IMR-90 (cell line): ENCODE measurements at regions not wholly inside any gene's neighbourhood (a gene's known extent, or its start where the extent isn't known, plus 50 kb on each side); places are given as distances from the start of the nearest gene placed in this dataset.

Source experiments
- ATAC-seq: fragments of 200-7000 bp; cut with Tn5 transposase; 2 replicates; pipeline ENCODE4 v1.9.1; 2020; ENCODE audit warnings: low read depth, mild to moderate bottlenecking, moderate library complexity
- BruUV-seq: library from RNA; stranded (reverse); fragments of 400-500 nt; replicated peaks from 2 replicates; lab custom pipeline; 2021; lab: Mats Ljungman, UMichigan
- CTCF ChIA-PET: fragments of 300-600 bp; formaldehyde crosslinking; extraction: SDS; loops from one replicate; lab custom pipeline; 2021; ENCODE audit warnings: antibody characterized with exemption; lab: Yijun Ruan, JAX
- POLR2A ChIA-PET: fragments of 300-600 bp; sonication (Branson Sonifier 250); formaldehyde crosslinking; loops from one replicate; lab custom pipeline; 2022; ENCODE audit warnings: antibody characterized with exemption; ENCODE audit not compliant: unreplicated experiment; lab: Charles Lee
- DNase-seq: peaks from one replicate; pipeline ENCODE4 v3.0.0; 2013
- H2AFZ ChIP-seq: replicated peaks from 2 replicates; pipeline ENCODE3; 2013; ENCODE audit warnings: low read length, mild to moderate bottlenecking; ENCODE audit not compliant: poor library complexity
- H2AK5ac ChIP-seq: 2 replicates; pipeline ENCODE4 v1.6.1; 2013; ENCODE audit warnings: low read depth, low read length, inconsistent platforms
- H2AK9ac ChIP-seq: replicated peaks from 2 replicates; pipeline ENCODE3; 2013; ENCODE audit warnings: mild to moderate bottlenecking, low read depth, low read length, moderate library complexity; ENCODE audit not compliant: poor library complexity
- H2BK120ac ChIP-seq: 2 replicates; pipeline ENCODE4 v1.6.1; 2013; ENCODE audit warnings: low read depth, low read length, inconsistent platforms
- H2BK15ac ChIP-seq: 3 replicates; pipeline ENCODE4 v1.6.1; 2013; ENCODE audit warnings: low read depth, low read length, inconsistent platforms
- H2BK20ac ChIP-seq: 2 replicates; pipeline ENCODE4 v1.6.1; 2013; ENCODE audit warnings: low read depth, mild to moderate bottlenecking, inconsistent platforms, low read length, moderate library complexity
- H2BK5ac ChIP-seq: 2 replicates; pipeline ENCODE4 v1.6.1; 2013; ENCODE audit warnings: mild to moderate bottlenecking, low read depth, low read length, inconsistent platforms; ENCODE audit not compliant: poor library complexity, severe bottlenecking
- H3K14ac ChIP-seq: replicated peaks from 2 replicates; pipeline ENCODE4 v1.6.1; 2013; ENCODE audit warnings: low read depth, low read length, inconsistent platforms
- H3K18ac ChIP-seq: 2 replicates; pipeline ENCODE4 v1.6.1; 2013; ENCODE audit warnings: low read depth, low read length, control low read depth
- H3K23ac ChIP-seq: 2 replicates; pipeline ENCODE4 v1.6.1; 2013; ENCODE audit warnings: low read depth, low read length, inconsistent platforms
- H3K27ac ChIP-seq: 2 replicates; pipeline ENCODE4 v1.5.1; 2013; ENCODE audit warnings: mild to moderate bottlenecking, control low read depth, low read length; ENCODE audit not compliant: insufficient read depth
- H3K27me3 ChIP-seq: 2 replicates; pipeline ENCODE4 v1.6.1; 2013; ENCODE audit warnings: low read length; ENCODE audit not compliant: control insufficient read depth, insufficient read depth
- H3K36me3 ChIP-seq: 2 replicates; pipeline ENCODE4 v1.6.1; 2013; ENCODE audit warnings: low read length, mixed read lengths; ENCODE audit not compliant: control insufficient read depth, insufficient read depth
- H3K4ac ChIP-seq: 2 replicates; pipeline ENCODE4 v1.6.1; 2013; ENCODE audit warnings: low read depth, low read length, inconsistent platforms
- H3K4me1 ChIP-seq: 2 replicates; pipeline ENCODE4 v1.6.1; 2013; ENCODE audit warnings: low read length, mixed read lengths; ENCODE audit not compliant: control insufficient read depth, insufficient read depth
- H3K4me2 ChIP-seq: 2 replicates; pipeline ENCODE4 v1.6.1; 2013; ENCODE audit warnings: low read depth, mild to moderate bottlenecking, control low read depth, low read length, moderate library complexity
- H3K4me3 ChIP-seq: 2 replicates; pipeline ENCODE4 v1.5.1; 2013; ENCODE audit warnings: low read depth, mild to moderate bottlenecking, control low read depth, low read length, moderate library complexity; ENCODE audit not compliant: insufficient read depth
- H3K56ac ChIP-seq: 2 replicates; pipeline ENCODE4 v1.6.1; 2013; ENCODE audit warnings: low read length, inconsistent platforms; ENCODE audit not compliant: insufficient read depth; ENCODE audit errors: extremely low read depth
- H3K79me1 ChIP-seq, 2 experiments: 2 replicates each; pipeline ENCODE4 v1.6.1; 2013; ENCODE audit warnings: low read length in 2 of 2, inconsistent platforms in 1 of 2, low read depth in 1 of 2
- H3K9ac ChIP-seq: 2 replicates; pipeline ENCODE4 v1.6.1; 2013; ENCODE audit warnings: low read depth, low read length, control low read depth
- H3K9me1 ChIP-seq: 2 replicates; pipeline ENCODE4 v1.6.1; 2013; ENCODE audit warnings: low read length, inconsistent platforms; ENCODE audit not compliant: insufficient read depth
- H3K9me3 ChIP-seq: 2 replicates; pipeline ENCODE4 v1.6.1; 2013; ENCODE audit warnings: low read length; ENCODE audit not compliant: control insufficient read depth, insufficient read depth
- H4K20me1 ChIP-seq: 2 replicates; pipeline ENCODE4 v1.6.1; 2013; ENCODE audit warnings: low read length, inconsistent platforms; ENCODE audit not compliant: insufficient read depth
- H4K5ac ChIP-seq: 2 replicates; pipeline ENCODE4 v1.6.1; 2013; ENCODE audit warnings: mild to moderate bottlenecking, low read depth, low read length, control low read depth
- H4K8ac ChIP-seq, 2 experiments: 2 replicates each; pipeline ENCODE4 v1.6.1; 2013; ENCODE audit warnings: low read depth in 2 of 2, low read length in 2 of 2, control low read depth in 1 of 2, inconsistent platforms in 1 of 2
- H4K91ac ChIP-seq: 2 replicates; pipeline ENCODE4 v1.6.1; 2013; ENCODE audit warnings: low read depth, low read length, inconsistent platforms; ENCODE audit not compliant: insufficient read depth
- BHLHE40 ChIP-seq: fragments of 150-350 bp; IDR thresholded peaks from 2 replicates; pipeline ENCODE4 v1.6.1; 2016; ENCODE audit warnings: mild to moderate bottlenecking, low read depth, low read length
- CEBPB ChIP-seq: IDR thresholded peaks from 2 replicates; pipeline ENCODE4 v1.6.1; 2012; ENCODE audit warnings: low read depth, low read length, improper control_type of control experiment
- CHD1 ChIP-seq: IDR thresholded peaks from 2 replicates; pipeline ENCODE4 v1.6.1; 2012; ENCODE audit warnings: low read depth, low read length, improper control_type of control experiment
- FOS ChIP-seq: fragments of 150-350 bp; IDR thresholded peaks from 2 replicates; pipeline ENCODE4 v1.6.1; 2016; ENCODE audit warnings: low read depth, low read length
- MAFK ChIP-seq: IDR thresholded peaks from 2 replicates; pipeline ENCODE4 v1.6.1; 2012; ENCODE audit warnings: low read depth, low read length, improper control_type of control experiment
- MAZ ChIP-seq: IDR thresholded peaks from 2 replicates; pipeline ENCODE4 v1.6.1; 2012; ENCODE audit warnings: low read depth, mild to moderate bottlenecking, low read length, improper control_type of control experiment, moderate library complexity, borderline replicate concordance
- MXI1 ChIP-seq: IDR thresholded peaks from 2 replicates; pipeline ENCODE4 v1.6.1; 2012; ENCODE audit warnings: low read depth, mild to moderate bottlenecking, low read length, moderate library complexity, borderline replicate concordance
- NFE2L2 ChIP-seq: fragments of 150-350 bp; IDR thresholded peaks from 2 replicates; pipeline ENCODE4 v1.6.1; 2016; ENCODE audit warnings: low read depth, mild to moderate bottlenecking, low read length
- POLR2A ChIP-seq: IDR thresholded peaks from 2 replicates; pipeline ENCODE4 v1.6.1; 2012; ENCODE audit warnings: mild to moderate bottlenecking, low read depth, low read length
- RAD21 ChIP-seq: IDR thresholded peaks from 2 replicates; pipeline ENCODE4 v1.6.1; 2012; ENCODE audit warnings: low read length, improper control_type of control experiment
- RCOR1 ChIP-seq: IDR thresholded peaks from 2 replicates; pipeline ENCODE4 v1.6.1; 2012; ENCODE audit warnings: mild to moderate bottlenecking, low read length, improper control_type of control experiment; ENCODE audit not compliant: insufficient replicate concordance
- RFX5 ChIP-seq: IDR thresholded peaks from 2 replicates; pipeline ENCODE4 v1.8.0; 2012; ENCODE audit warnings: low read depth, mild to moderate bottlenecking, low read length, moderate library complexity
- SMC3 ChIP-seq: fragments of 150-350 bp; IDR thresholded peaks from 2 replicates; pipeline ENCODE4 v1.6.1; 2016; ENCODE audit warnings: low read depth, mild to moderate bottlenecking, antibody characterized with exemption, low read length, moderate library complexity
- dilution Hi-C: fragments of 300-500 bp; cut with HindIII; formaldehyde crosslinking; loops from one replicate; pipeline ENCODE4 v1.14.3; 2018; ENCODE audit warnings: low sequenced_read_pairs; ENCODE audit not compliant: unreplicated experiment
- in situ Hi-C: fragments of 300-500 bp; cut with MboI; formaldehyde crosslinking; loops from 3 replicates; pipeline ENCODE4 v1.14.3; 2019; ENCODE audit warnings: low sequenced_read_pairs, inconsistent platforms, mixed read lengths
- intact Hi-C: fragments of 100-400 bp; cut with micrococcal nuclease; formaldehyde crosslinking; loops from 2 replicates; pipeline ENCODE4 v1.10.0; 2022
- TF ChIP-seq, protein P1 (sequence below): fragments of 150-350 bp; IDR thresholded peaks from 2 replicates; pipeline ENCODE4 v1.6.1; 2017; ENCODE audit warnings: mild to moderate bottlenecking, antibody characterized with exemption, low read length, low read depth
- TF ChIP-seq, protein P2 (sequence below): conservative IDR thresholded peaks from 2 replicates; pipeline ENCODE4 v1.5.1; 2012; ENCODE audit warnings: mild to moderate bottlenecking, low read depth, low read length, improper control_type of control experiment
- TF ChIP-seq, protein P3 (sequence below): fragments of 150-350 bp; IDR thresholded peaks from 2 replicates; pipeline ENCODE4 v1.6.1; 2016; ENCODE audit warnings: low read depth, mild to moderate bottlenecking, low read length, moderate library complexity, borderline replicate concordance

DNA sequence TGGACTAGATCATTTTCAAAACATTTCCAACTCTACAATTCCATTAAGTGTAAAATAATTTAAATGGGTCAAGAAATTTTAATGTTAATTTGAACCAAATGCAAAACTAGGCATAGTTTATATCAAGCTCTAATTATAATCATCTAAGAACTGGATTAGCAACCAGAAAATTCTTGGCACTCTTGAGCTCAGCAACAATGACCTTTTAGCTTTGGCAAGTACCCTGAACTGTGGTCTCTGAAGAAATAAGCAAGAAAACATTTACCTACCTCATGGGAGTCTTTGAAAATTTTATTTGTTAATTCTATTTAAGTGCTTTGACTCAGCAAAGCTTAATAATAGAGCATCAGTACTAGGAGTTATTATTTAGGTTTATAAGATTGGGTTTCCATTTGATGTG lies 313.2 kb downstream of the SATB2 start:
- ChIA-PET POLR2A (interaction anchor here (0.6 kb wide), 1 partner anchor 9 kb away, joined by 7 read pairs; no protein-coding TSS in a partner anchor), CTCF (interaction anchor here (0.7 kb wide), 1 partner anchor 830 kb away, joined by 3 read pairs; no protein-coding TSS in a partner anchor)
- no peak overlapping the region for H3K4ac ChIP-seq
- no peaks in the 10 kb centered on the region for H3K36me3 ChIP-seq
- no peak overlapping the region for H2BK5ac ChIP-seq
- no peak overlapping the region for H2BK15ac ChIP-seq
- H2AK9ac ChIP-seq: no peak overlapping the region
- H3K14ac ChIP-seq: no peak overlapping the region
- H4K20me1 ChIP-seq: no peaks in the 10 kb centered on the region
- no peak overlapping the region for H4K91ac ChIP-seq
- no peak for DNase-seq
- BruUV-seq: no TSS peak
- H3K4me1 ChIP-seq: no peaks in the 10 kb centered on the region
- H2BK120ac ChIP-seq: no peak overlapping the region
- no peaks in the 10 kb centered on the region for H3K79me1 ChIP-seq
- H3K9me3 ChIP-seq: no peaks in the 10 kb centered on the region
- H3K23ac ChIP-seq: no peak overlapping the region
- in situ Hi-C loops: no loop called here
- TF ChIP-seq MXI1 (no peak), RFX5 (no peak), SMC3 (no peak), CEBPB (no peak), BHLHE40 (no peak), MAFK (no peak), POLR2A (no peak), MAZ (no peak), RAD21 (no peak), RCOR1 (no peak), FOS (no peak), NFE2L2 (no peak), CHD1 (no peak)
- TF ChIP-seq, protein P1, sequence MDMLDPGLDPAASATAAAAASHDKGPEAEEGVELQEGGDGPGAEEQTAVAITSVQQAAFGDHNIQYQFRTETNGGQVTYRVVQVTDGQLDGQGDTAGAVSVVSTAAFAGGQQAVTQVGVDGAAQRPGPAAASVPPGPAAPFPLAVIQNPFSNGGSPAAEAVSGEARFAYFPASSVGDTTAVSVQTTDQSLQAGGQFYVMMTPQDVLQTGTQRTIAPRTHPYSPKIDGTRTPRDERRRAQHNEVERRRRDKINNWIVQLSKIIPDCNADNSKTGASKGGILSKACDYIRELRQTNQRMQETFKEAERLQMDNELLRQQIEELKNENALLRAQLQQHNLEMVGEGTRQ: no peak
- TF ChIP-seq, protein P2, sequence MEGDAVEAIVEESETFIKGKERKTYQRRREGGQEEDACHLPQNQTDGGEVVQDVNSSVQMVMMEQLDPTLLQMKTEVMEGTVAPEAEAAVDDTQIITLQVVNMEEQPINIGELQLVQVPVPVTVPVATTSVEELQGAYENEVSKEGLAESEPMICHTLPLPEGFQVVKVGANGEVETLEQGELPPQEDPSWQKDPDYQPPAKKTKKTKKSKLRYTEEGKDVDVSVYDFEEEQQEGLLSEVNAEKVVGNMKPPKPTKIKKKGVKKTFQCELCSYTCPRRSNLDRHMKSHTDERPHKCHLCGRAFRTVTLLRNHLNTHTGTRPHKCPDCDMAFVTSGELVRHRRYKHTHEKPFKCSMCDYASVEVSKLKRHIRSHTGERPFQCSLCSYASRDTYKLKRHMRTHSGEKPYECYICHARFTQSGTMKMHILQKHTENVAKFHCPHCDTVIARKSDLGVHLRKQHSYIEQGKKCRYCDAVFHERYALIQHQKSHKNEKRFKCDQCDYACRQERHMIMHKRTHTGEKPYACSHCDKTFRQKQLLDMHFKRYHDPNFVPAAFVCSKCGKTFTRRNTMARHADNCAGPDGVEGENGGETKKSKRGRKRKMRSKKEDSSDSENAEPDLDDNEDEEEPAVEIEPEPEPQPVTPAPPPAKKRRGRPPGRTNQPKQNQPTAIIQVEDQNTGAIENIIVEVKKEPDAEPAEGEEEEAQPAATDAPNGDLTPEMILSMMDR: no peak
- TF ChIP-seq, protein P3, sequence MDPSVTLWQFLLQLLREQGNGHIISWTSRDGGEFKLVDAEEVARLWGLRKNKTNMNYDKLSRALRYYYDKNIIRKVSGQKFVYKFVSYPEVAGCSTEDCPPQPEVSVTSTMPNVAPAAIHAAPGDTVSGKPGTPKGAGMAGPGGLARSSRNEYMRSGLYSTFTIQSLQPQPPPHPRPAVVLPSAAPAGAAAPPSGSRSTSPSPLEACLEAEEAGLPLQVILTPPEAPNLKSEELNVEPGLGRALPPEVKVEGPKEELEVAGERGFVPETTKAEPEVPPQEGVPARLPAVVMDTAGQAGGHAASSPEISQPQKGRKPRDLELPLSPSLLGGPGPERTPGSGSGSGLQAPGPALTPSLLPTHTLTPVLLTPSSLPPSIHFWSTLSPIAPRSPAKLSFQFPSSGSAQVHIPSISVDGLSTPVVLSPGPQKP: no peak
- H2AK5ac ChIP-seq: no peak overlapping the region
- ATAC-seq: no peak
- H3K4me2 ChIP-seq: no peak overlapping the region
- H2BK20ac ChIP-seq: no peak overlapping the region
- H3K27ac ChIP-seq: no peak overlapping the region
- H3K27me3 ChIP-seq: no peaks in the 10 kb centered on the region
- H2AFZ ChIP-seq: no peak overlapping the region
- H3K9me1 ChIP-seq: no peaks in the 10 kb centered on the region
- H3K9ac ChIP-seq: no peak overlapping the region
- dilution Hi-C loops: no loop called here
- H3K4me3 ChIP-seq: no peak overlapping the region
- no peak overlapping the region for H3K56ac ChIP-seq
- intact Hi-C loops: no loop called here
- H4K8ac ChIP-seq: no peak overlapping the region
- no peak overlapping the region for H3K18ac ChIP-seq
- no peak overlapping the region for H4K5ac ChIP-seq
